GM21360 (cell line): ENCODE measurements at regions not wholly inside any gene's neighbourhood (a gene's known extent, or its start where the extent isn't known, plus 50 kb on each side); places are given as distances from the start of the nearest gene placed in this dataset.
A peak's percentile ranks its signal among the peaks of the same experiment; 100 is the strongest.

Experiments used
- ATAC-seq: cut with Tn5 transposase; IDR thresholded peaks from one replicate; pipeline ENCODE4 v1.9.1; 2021; ENCODE audit warnings: mild to moderate bottlenecking, moderate library complexity; ENCODE audit not compliant: unreplicated experiment

GRCh38 chrX:39808471-39808917 lies 289.3 kb downstream of the BCOR start:
- ATAC-seq = no peak

GRCh38 chrX:39809331-39809730 lies 288.4 kb downstream of the BCOR start:
- no peak for ATAC-seq

GRCh38 chrX:39810901-39811300 lies 286.9 kb downstream of the BCOR start:
- no peak for ATAC-seq

- ATAC-seq = no peak
Measured at GRCh38 chrX:39811376-39811775, 286.4 kb downstream of the BCOR start.

GRCh38 chrX:39813631-39814277 lies 284.0 kb downstream of the BCOR start:
- ATAC-seq = no peak

GRCh38 chrX:39814391-39814790 lies 283.4 kb downstream of the BCOR start:
- ATAC-seq = no peak

GRCh38 chrX:39815631-39816030 lies 282.1 kb downstream of the BCOR start:
- ATAC-seq = peak; percentile 77

GRCh38 chrX:39816871-39817731 lies 280.7 kb downstream of the BCOR start:
- ATAC-seq = no peak

- no peak for ATAC-seq
Measured at GRCh38 chrX:39817754-39818470, 279.8 kb downstream of the BCOR start.

GRCh38 chrX:39818750-39819149 lies 279.0 kb downstream of the BCOR start:
- ATAC-seq = no peak

GRCh38 chrX:39819921-39820849 lies 277.6 kb downstream of the BCOR start:
- ATAC-seq = no peak

- ATAC-seq = no peak
Measured at GRCh38 chrX:39820938-39821708, 276.6 kb downstream of the BCOR start.

GRCh38 chrX:39821709-39822095 lies 276.1 kb downstream of the BCOR start:
- no peak for ATAC-seq

- ATAC-seq = no peak
Measured at GRCh38 chrX:39822133-39822748, 275.5 kb downstream of the BCOR start.

- no peak for ATAC-seq
Measured at GRCh38 chrX:39823424-39823823, 274.3 kb downstream of the BCOR start.

GRCh38 chrX:39823854-39824253 lies 273.9 kb downstream of the BCOR start:
- ATAC-seq = no peak

- no peak for ATAC-seq
Measured at GRCh38 chrX:39826813-39827543, 270.8 kb downstream of the BCOR start.

GRCh38 chrX:39827951-39828350 lies 269.8 kb downstream of the BCOR start:
- no peak for ATAC-seq

GRCh38 chrX:39828971-39829370 lies 268.8 kb downstream of the BCOR start:
- no peak for ATAC-seq
